Nephron progenitor cell (in vitro differentiated cells): ENCODE measurements at regions not wholly inside any gene's neighbourhood (a gene's known extent, or its start where the extent isn't known, plus 50 kb on each side); places are given as distances from the start of the nearest gene placed in this dataset.

Source experiments
- DNase-seq: peaks from one replicate; pipeline ENCODE4 v3.0.0; 2021
- H3K27ac Mint-ChIP-seq: 2 replicates; pipeline ENCODE4 v1.8.0; 2021; ENCODE audit warnings: mild to moderate bottlenecking, moderate library complexity, mixed read lengths
- H3K27me3 Mint-ChIP-seq: 2 replicates; pipeline ENCODE4 v1.8.0; 2021; ENCODE audit warnings: mild to moderate bottlenecking, low read depth, mixed read lengths; ENCODE audit not compliant: poor library complexity
- H3K36me3 Mint-ChIP-seq: 2 replicates; pipeline ENCODE4 v1.8.0; 2021; ENCODE audit warnings: low read depth, mixed read lengths
- H3K4me1 Mint-ChIP-seq: 2 replicates; pipeline ENCODE4 v1.8.0; 2021; ENCODE audit warnings: mixed read lengths
- H3K4me3 Mint-ChIP-seq: 2 replicates; pipeline ENCODE4 v1.8.0; 2021; ENCODE audit warnings: mild to moderate bottlenecking, moderate library complexity, mixed read lengths
- H3K9me3 Mint-ChIP-seq: 2 replicates; pipeline ENCODE4 v1.8.0; 2021; ENCODE audit warnings: mild to moderate bottlenecking, moderate library complexity, mixed read lengths
- TF ChIP-seq, protein P1 (sequence below): fragments of 200-600 bp; sonication (generic); IDR thresholded peaks from 2 replicates; pipeline ENCODE4 v1.5.0; 2021; ENCODE audit warnings: antibody characterized with exemption

- Mint-ChIP-seq H3K36me3 (no peaks in the 10 kb centered on the region), H3K27me3 (peaks cover 8% of the 10 kb centered on the region), H3K4me3 (no peak overlapping the region), H3K27ac (no peak overlapping the region), H3K9me3 (peaks cover 8% of the 10 kb centered on the region), H3K4me1 (peaks cover 9% of the 10 kb centered on the region)
- DNase-seq: no peak
- TF ChIP-seq, protein P1, sequence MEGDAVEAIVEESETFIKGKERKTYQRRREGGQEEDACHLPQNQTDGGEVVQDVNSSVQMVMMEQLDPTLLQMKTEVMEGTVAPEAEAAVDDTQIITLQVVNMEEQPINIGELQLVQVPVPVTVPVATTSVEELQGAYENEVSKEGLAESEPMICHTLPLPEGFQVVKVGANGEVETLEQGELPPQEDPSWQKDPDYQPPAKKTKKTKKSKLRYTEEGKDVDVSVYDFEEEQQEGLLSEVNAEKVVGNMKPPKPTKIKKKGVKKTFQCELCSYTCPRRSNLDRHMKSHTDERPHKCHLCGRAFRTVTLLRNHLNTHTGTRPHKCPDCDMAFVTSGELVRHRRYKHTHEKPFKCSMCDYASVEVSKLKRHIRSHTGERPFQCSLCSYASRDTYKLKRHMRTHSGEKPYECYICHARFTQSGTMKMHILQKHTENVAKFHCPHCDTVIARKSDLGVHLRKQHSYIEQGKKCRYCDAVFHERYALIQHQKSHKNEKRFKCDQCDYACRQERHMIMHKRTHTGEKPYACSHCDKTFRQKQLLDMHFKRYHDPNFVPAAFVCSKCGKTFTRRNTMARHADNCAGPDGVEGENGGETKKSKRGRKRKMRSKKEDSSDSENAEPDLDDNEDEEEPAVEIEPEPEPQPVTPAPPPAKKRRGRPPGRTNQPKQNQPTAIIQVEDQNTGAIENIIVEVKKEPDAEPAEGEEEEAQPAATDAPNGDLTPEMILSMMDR: no peak
Measured at GRCh38 chr5:68379275-68380036, 163.9 kb downstream of the PIK3R1 start.

DNA sequence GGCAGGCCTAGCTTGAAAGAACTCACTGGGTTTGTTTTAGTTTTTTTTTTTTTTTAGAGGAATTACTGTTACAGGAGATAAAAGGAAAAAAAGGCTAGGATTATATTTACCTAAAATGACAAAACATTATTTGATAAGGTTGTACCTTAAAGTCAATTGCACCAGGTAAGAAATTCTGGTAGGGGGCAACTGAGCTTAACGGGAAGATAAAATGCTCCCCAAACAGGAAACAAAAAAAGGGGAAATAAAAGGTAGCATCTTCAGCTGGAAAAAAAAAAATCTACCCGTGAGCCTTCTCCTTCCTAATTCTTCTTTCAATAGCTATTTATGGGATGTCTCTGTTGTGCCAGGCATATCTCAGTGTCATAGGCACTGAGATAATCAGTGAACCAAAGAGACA lies 164.5 kb downstream of the PIK3R1 start:
- H3K36me3 Mint-ChIP-seq: no peaks in the 10 kb centered on the region
- H3K4me1 Mint-ChIP-seq: peaks cover 9% of the 10 kb centered on the region
- peaks cover 8% of the 10 kb centered on the region for H3K27me3 Mint-ChIP-seq
- DNase-seq: no peak
- TF ChIP-seq, protein P1: no peak
- no peak overlapping the region for H3K4me3 Mint-ChIP-seq
- H3K9me3 Mint-ChIP-seq: peaks cover 8% of the 10 kb centered on the region
- no peak overlapping the region for H3K27ac Mint-ChIP-seq

- peaks cover 8% of the 10 kb centered on the region for H3K27me3 Mint-ChIP-seq
- no peak overlapping the region for H3K27ac Mint-ChIP-seq
- peaks cover 8% of the 10 kb centered on the region for H3K9me3 Mint-ChIP-seq
- TF ChIP-seq, protein P1: no peak
- DNase-seq: no peak
- H3K4me3 Mint-ChIP-seq: no peak overlapping the region
- peaks cover 9% of the 10 kb centered on the region for H3K4me1 Mint-ChIP-seq
- H3K36me3 Mint-ChIP-seq: no peaks in the 10 kb centered on the region
Measured at GRCh38 chr5:68381060-68381459, 165.5 kb downstream of the PIK3R1 start.

- Mint-ChIP-seq H3K36me3 (no peaks in the 10 kb centered on the region), H3K27me3 (peaks cover 8% of the 10 kb centered on the region), H3K4me3 (no peak overlapping the region), H3K9me3 (peaks cover 12% of the 10 kb centered on the region), H3K4me1 (peaks cover 9% of the 10 kb centered on the region), H3K27ac (no peak overlapping the region)
- TF ChIP-seq, protein P1: no peak
- no peak for DNase-seq
Measured at GRCh38 chr5:68381909-68382308, 166.4 kb downstream of the PIK3R1 start.

- H3K27ac Mint-ChIP-seq: no peak overlapping the region
- TF ChIP-seq, protein P1: no peak
Measured at GRCh38 chr5:68382640-68383039, 167.1 kb downstream of the PIK3R1 start.

GRCh38 chr5:68383888-68384310 lies 168.3 kb downstream of the PIK3R1 start:
- H3K36me3 Mint-ChIP-seq: no peaks in the 10 kb centered on the region
- TF ChIP-seq, protein P1: no peak
- no peak for DNase-seq

More at GRCh38 chr5:68382640-68383039, 167.1 kb downstream of the PIK3R1 start:
- no peak overlapping the region for H3K4me3 Mint-ChIP-seq
- H3K27me3 Mint-ChIP-seq: peaks cover 8% of the 10 kb centered on the region
- peaks cover 12% of the 10 kb centered on the region for H3K9me3 Mint-ChIP-seq
- no peaks in the 10 kb centered on the region for H3K36me3 Mint-ChIP-seq
- H3K4me1 Mint-ChIP-seq: peaks cover 8% of the 10 kb centered on the region
- no peak for DNase-seq

More at GRCh38 chr5:68383888-68384310, 168.3 kb downstream of the PIK3R1 start:
- H3K27me3 Mint-ChIP-seq: peaks cover 4% of the 10 kb centered on the region
- peaks cover 12% of the 10 kb centered on the region for H3K9me3 Mint-ChIP-seq
- H3K27ac Mint-ChIP-seq: no peak overlapping the region
- no peak overlapping the region for H3K4me3 Mint-ChIP-seq
- no peaks in the 10 kb centered on the region for H3K4me1 Mint-ChIP-seq
